Mammary epithelial cell (primary cell): ENCODE measurements at regions not wholly inside any gene's neighbourhood (a gene's known extent, or its start where the extent isn't known, plus 50 kb on each side); places are given as distances from the start of the nearest gene placed in this dataset.
"Not testable (repeated sequence)": the region's sequence is repeated elsewhere in the genome, so short reads cannot be mapped to it uniquely, and the experiment has no call there.

Experiments
- CTCF ChIP-seq, 2 donors: IDR thresholded peaks in 1 of 2; conservative IDR thresholded peaks in 1 of 2; 2 replicates each; pipeline ENCODE4 v1.5.1; 2011 to 2012; ENCODE audit warnings: inconsistent platforms in 2 of 2, low read length in 2 of 2, mild to moderate bottlenecking in 2 of 2, control low read depth in 1 of 2, low read depth in 1 of 2; ENCODE audit not compliant: insufficient read depth in 1 of 2; ENCODE audit errors: extremely low read depth in 1 of 2
- EZH2 ChIP-seq: IDR thresholded peaks from 2 replicates; pipeline ENCODE4 v1.6.1; 2012; ENCODE audit warnings: low read length, inconsistent platforms, borderline replicate concordance

GRCh38 chr12:7584137-7584536 lies 80.6 kb upstream of the CD163 start:
- TF ChIP-seq CTCF (conservative IDR thresholded peaks at IDR 0.05 in 1 of 2, IDR thresholded peaks at IDR 0.05 in 1 of 2; ENCODE audit: extremely low read depth in 1 of 2, insufficient read depth in 1 of 2, low read depth in 1 of 2, low read length in 2 of 2); EZH2: not testable (repeated sequence)
